Gastroesophageal sphincter (tissue), 3 donors: ENCODE measurements at regions not wholly inside any gene's neighbourhood (a gene's known extent, or its start where the extent isn't known, plus 50 kb on each side); places are given as distances from the start of the nearest gene placed in this dataset.

Experiments used
- EP300 ChIP-seq: sonication (generic); formaldehyde crosslinking; IDR thresholded peaks from one replicate; pipeline ENCODE4 v1.6.1; 2017; ENCODE audit warnings: antibody characterized with exemption, mild to moderate bottlenecking
- POLR2A ChIP-seq, 2 donors: fragments of 450-650 bp; IDR thresholded peaks; one replicate each; pipeline ENCODE4 v1.6.1; 2017; ENCODE audit warnings: antibody characterized with exemption in 2 of 2, mild to moderate bottlenecking in 2 of 2, moderate library complexity in 1 of 2
- TF ChIP-seq, protein P1 (sequence below), 4 experiments: fragments of 200-600 bp in 2 of 4; fragments of 450-650 bp in 2 of 4; sonication (generic) in 1 of 4; IDR thresholded peaks; one replicate each; pipeline ENCODE4 v1.5.1; 2017 to 2019; ENCODE audit warnings: antibody characterized with exemption in 4 of 4, mild to moderate bottlenecking in 2 of 4, moderate library complexity in 2 of 4

DNA sequence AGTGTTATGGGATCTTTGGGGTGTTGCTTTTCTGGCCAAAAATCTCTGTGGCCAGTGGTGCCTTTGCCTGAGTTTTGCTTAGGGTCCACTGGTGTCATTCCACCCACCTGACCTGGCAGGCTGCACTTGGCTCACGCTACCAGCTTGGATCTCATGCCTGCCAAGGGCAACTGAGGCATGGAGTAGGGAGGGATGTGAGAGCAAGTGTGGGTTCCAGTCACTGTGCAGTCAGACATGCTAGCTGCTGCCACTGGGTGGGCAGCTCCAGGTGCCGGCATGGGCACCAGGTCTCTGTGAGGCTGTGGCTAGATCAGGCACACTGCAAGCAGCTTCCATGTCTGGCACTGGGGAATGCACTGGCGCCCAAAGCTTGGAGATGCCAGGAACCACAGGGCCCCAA, 424.1 kb downstream of the PRR32 start:
- TF ChIP-seq, protein P1, sequence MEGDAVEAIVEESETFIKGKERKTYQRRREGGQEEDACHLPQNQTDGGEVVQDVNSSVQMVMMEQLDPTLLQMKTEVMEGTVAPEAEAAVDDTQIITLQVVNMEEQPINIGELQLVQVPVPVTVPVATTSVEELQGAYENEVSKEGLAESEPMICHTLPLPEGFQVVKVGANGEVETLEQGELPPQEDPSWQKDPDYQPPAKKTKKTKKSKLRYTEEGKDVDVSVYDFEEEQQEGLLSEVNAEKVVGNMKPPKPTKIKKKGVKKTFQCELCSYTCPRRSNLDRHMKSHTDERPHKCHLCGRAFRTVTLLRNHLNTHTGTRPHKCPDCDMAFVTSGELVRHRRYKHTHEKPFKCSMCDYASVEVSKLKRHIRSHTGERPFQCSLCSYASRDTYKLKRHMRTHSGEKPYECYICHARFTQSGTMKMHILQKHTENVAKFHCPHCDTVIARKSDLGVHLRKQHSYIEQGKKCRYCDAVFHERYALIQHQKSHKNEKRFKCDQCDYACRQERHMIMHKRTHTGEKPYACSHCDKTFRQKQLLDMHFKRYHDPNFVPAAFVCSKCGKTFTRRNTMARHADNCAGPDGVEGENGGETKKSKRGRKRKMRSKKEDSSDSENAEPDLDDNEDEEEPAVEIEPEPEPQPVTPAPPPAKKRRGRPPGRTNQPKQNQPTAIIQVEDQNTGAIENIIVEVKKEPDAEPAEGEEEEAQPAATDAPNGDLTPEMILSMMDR (IDR thresholded peaks at IDR 0.05) = no peak
- no peak for TF ChIP-seq EP300
- no peak for TF ChIP-seq POLR2A (IDR thresholded peaks at IDR 0.05)
